ENCODE measurements at regions not wholly inside any gene's neighbourhood (a gene's known extent, or its start where the extent isn't known, plus 50 kb on each side); places are given as distances from the start of the nearest gene placed in this dataset.

- no peak for TF ChIP-seq PITX1 (CRISPR knock-in tag; IDR thresholded peaks at IDR 0.05)
- no peak for TF ChIP-seq TCF7 (IDR thresholded peaks at IDR 0.05; ENCODE audit: low read depth)
- no peak for TF ChIP-seq CBX2 (IDR thresholded peaks at IDR 0.05; ENCODE audit: low read depth, low read length)
- TF ChIP-seq CBX2 (CRISPR knock-in tag; IDR thresholded peaks at IDR 0.05; ENCODE audit: low read depth), result no peak
- TF ChIP-seq ZNF24 (IDR thresholded peaks at IDR 0.05), result no peak
- TF ChIP-seq SP4 (CRISPR knock-in tag; IDR thresholded peaks at IDR 0.05), result no peak
Measured at GRCh38 chr6:167774881-167775280, 51.8 kb upstream of the AFDN start.
